ENCODE measurements at regions not wholly inside any gene's neighbourhood (a gene's known extent, or its start where the extent isn't known, plus 50 kb on each side); places are given as distances from the start of the nearest gene placed in this dataset.
"Not testable (repeated sequence)": the region's sequence is repeated elsewhere in the genome, so short reads cannot be mapped to it uniquely, and the experiment has no call there.

DNA sequence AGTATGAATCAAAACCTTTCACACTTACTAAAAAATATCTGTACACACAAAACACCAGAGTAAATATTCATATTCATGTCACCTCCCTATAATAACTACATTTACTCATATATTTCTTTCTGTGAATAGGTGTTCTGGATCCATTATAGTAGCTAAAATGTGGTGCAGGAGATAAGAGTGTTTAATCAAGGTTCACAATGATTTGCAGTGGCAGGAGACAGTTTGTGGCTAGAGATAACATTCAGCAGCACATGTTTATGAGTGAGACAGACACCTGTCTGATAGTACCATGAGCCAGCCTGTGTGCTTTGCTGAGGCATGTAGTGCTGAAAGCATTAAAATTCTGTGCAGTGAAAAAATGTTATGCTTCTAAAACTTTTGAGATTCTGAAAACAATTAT lies 410.3 kb downstream of the SRGAP2C start:
- no peak overlapping the region for H3K27ac ChIP-seq
- no peak for DNase-seq
- intact Hi-C loops (cut with DNase I; ENCODE audit: low total_unique reads), result no loop called here

DNA sequence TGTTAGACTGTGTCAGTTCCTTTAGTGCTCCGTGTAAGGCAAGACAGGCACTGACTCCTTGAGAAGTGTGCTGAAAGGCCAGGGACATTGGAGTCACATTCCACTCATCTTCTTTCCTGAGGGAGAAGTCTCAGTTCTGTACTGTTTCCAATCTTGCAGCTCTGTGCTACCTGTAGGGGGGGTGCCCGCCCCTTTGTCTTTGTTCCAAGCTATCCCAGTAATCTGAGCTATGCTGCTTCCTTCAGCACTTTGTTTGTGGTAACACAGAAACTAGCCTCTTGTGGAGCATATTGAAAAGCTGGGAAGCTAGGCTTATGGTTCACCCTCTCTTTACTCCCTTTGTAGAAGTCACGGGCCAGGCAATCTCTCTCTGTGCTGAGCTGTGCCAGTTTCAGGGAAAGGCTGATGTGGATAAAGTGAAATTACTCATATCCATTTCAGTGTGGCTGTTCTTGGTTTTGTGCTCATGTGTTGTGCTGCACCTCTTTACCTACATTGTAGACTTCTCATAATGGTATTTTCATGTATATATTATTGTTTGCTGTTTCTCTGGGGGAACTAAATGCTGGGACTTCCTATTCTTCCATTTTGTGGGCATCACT lies 420.2 kb downstream of the SRGAP2C start:
- H3K4me3 ChIP-seq; DNase-seq; H3K4me1 ChIP-seq; H3K27ac ChIP-seq; intact Hi-C loops (cut with DNase I; ENCODE audit: low total_unique reads); H3K27me3 ChIP-seq (replicated peaks in 1 of 7); H3K36me3 ChIP-seq: not testable (repeated sequence)
- H3K9me3 ChIP-seq, result peaks cover 0 to 25% (median 11%) of the 10 kb centered on the region in 8 donors
- 71 to 100% methylated on average over 1 of the region's 3 CpGs; no CpG with 5 or more reads in 3 of the 5 donors for WGBS, 5 donors

More for the DNA sequence above, 410.3 kb downstream of the SRGAP2C start:
- Histone ChIP-seq H3K36me3 (no peaks in the 10 kb centered on the region), H3K27me3 (replicated peaks in 1 of 7) (no peaks in the 10 kb centered on the region), H3K9me3 (no peaks in the 10 kb centered on the region), H3K4me3 (no peak overlapping the region), H3K4me1 (no peaks in the 10 kb centered on the region)
- no peak for TF ChIP-seq POLR2A (IDR thresholded peaks at IDR 0.05)
- TF ChIP-seq, protein P1, sequence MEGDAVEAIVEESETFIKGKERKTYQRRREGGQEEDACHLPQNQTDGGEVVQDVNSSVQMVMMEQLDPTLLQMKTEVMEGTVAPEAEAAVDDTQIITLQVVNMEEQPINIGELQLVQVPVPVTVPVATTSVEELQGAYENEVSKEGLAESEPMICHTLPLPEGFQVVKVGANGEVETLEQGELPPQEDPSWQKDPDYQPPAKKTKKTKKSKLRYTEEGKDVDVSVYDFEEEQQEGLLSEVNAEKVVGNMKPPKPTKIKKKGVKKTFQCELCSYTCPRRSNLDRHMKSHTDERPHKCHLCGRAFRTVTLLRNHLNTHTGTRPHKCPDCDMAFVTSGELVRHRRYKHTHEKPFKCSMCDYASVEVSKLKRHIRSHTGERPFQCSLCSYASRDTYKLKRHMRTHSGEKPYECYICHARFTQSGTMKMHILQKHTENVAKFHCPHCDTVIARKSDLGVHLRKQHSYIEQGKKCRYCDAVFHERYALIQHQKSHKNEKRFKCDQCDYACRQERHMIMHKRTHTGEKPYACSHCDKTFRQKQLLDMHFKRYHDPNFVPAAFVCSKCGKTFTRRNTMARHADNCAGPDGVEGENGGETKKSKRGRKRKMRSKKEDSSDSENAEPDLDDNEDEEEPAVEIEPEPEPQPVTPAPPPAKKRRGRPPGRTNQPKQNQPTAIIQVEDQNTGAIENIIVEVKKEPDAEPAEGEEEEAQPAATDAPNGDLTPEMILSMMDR (IDR thresholded peaks at IDR 0.05 in 8 of 11, conservative IDR thresholded peaks at IDR 0.05 in 3 of 11), result no peak
- no peak for TF ChIP-seq POLR2AphosphoS5 (IDR thresholded peaks at IDR 0.05)

DNA sequence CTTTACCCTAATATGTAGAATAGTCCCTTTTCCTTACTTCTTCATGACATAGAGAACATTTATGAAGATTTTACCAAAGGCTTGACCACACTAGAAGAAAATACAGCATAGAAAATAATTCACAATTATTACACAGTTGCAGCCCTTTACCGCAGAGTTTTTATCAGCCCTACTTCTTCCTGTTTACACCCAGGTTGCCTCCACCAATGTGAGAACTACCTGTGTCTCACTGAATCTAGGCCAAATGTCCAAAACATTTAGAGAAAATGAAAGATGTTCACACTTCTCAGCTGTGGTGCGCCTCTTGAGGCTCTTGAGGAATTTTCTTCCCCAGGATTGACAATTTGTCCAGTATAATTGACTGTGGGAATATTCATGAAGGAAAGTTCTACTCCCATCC lies 422.7 kb downstream of the SRGAP2C start:
- H3K27me3 ChIP-seq (replicated peaks in 1 of 7); intact Hi-C loops (cut with DNase I; ENCODE audit: low total_unique reads); H3K36me3 ChIP-seq; H3K4me1 ChIP-seq; H3K4me3 ChIP-seq; H3K27ac ChIP-seq; DNase-seq: not testable (repeated sequence)
- WGBS, 5 donors, result no CpG with 5 or more reads among the region's 2 CpGs
- peaks cover 0 to 14% (median 6%) of the 10 kb centered on the region in 8 donors for H3K9me3 ChIP-seq
